CD4-positive, alpha-beta T cell treated with Interleukin-12 subunit alpha and Interleukin-12 subunit beta, for 1 hour (primary cell): ENCODE measurements at regions not wholly inside any gene's neighbourhood (a gene's known extent, or its start where the extent isn't known, plus 50 kb on each side); places are given as distances from the start of the nearest gene placed in this dataset.
"Not testable (repeated sequence)": the region's sequence is repeated elsewhere in the genome, so short reads cannot be mapped to it uniquely, and the experiment has no call there.

Experiments used
- DNase-seq: peaks from one replicate; pipeline ENCODE4 v3.0.0-alpha.2; 2020

GRCh38 chr2:118791483-118791882 lies 56.0 kb downstream of the EN1 start:
- no peak for DNase-seq

- no peak for DNase-seq
These were observed 60.7 kb downstream of the EN1 start for GRCh38 chr2:118786746-118787145.

- DNase-seq, result no peak
These were observed 62.6 kb downstream of the EN1 start for GRCh38 chr2:118784860-118785259.

GRCh38 chr2:118779362-118779761 lies 68.1 kb downstream of the EN1 start:
- DNase-seq, result no peak

- no peak for DNase-seq
These were observed 72.9 kb downstream of the EN1 start for GRCh38 chr2:118774458-118775133.

GRCh38 chr2:118773826-118774225 lies 73.6 kb downstream of the EN1 start:
- DNase-seq, result no peak

- DNase-seq, result no peak
These were observed 74.8 kb downstream of the EN1 start for GRCh38 chr2:118772487-118773200.

GRCh38 chr2:118769707-118770400 lies 77.6 kb downstream of the EN1 start:
- DNase-seq, result no peak

GRCh38 chr2:118766871-118767270 lies 80.6 kb downstream of the EN1 start:
- DNase-seq, result no peak

GRCh38 chr2:118764855-118765254 lies 82.6 kb downstream of the EN1 start:
- no peak for DNase-seq

- no peak for DNase-seq
These were observed 83.7 kb downstream of the EN1 start for GRCh38 chr2:118763797-118764196.

- DNase-seq, result no peak
These were observed 85.2 kb downstream of the EN1 start for GRCh38 chr2:118762290-118762689.

- DNase-seq, result no peak
These were observed 85.7 kb downstream of the EN1 start for GRCh38 chr2:118761771-118762170.

GRCh38 chr2:118755901-118756300 lies 91.5 kb downstream of the EN1 start:
- no peak for DNase-seq

GRCh38 chr2:118755384-118755783 lies 92.1 kb downstream of the EN1 start:
- no peak for DNase-seq

GRCh38 chr2:118752762-118753429 lies 94.6 kb downstream of the EN1 start:
- no peak for DNase-seq

- DNase-seq, result no peak
These were observed 96.4 kb downstream of the EN1 start for GRCh38 chr2:118750959-118751565.

- no peak for DNase-seq
These were observed 99.1 kb downstream of the EN1 start for GRCh38 chr2:118748245-118748885.

- DNase-seq, result no peak
These were observed 99.8 kb downstream of the EN1 start for GRCh38 chr2:118747637-118748036.

- no peak for DNase-seq
These were observed 100.4 kb downstream of the EN1 start for GRCh38 chr2:118747066-118747465.

GRCh38 chr2:118744682-118745181 lies 102.7 kb downstream of the EN1 start:
- DNase-seq, result not testable (repeated sequence)
